Peyer's patch (tissue), 4 donors: ENCODE measurements at regions not wholly inside any gene's neighbourhood (a gene's known extent, or its start where the extent isn't known, plus 50 kb on each side); places are given as distances from the start of the nearest gene placed in this dataset.

Source experiments
- POLR2A ChIP-seq, 2 donors: fragments of 450-650 bp; IDR thresholded peaks; one replicate each; pipeline ENCODE4 v1.5.1; 2017; ENCODE audit warnings: antibody characterized with exemption in 2 of 2, mild to moderate bottlenecking in 2 of 2, moderate library complexity in 2 of 2
- TF ChIP-seq, protein P1 (sequence below), 6 experiments: fragments of 450-650 bp in 4 of 6; fragments of 200-600 bp in 2 of 6; sonication (generic) in 1 of 6; IDR thresholded peaks; one replicate each; pipeline ENCODE4 v1.5.1; 2017 to 2019; ENCODE audit warnings: antibody characterized with exemption in 6 of 6, mild to moderate bottlenecking in 3 of 6, moderate library complexity in 1 of 6

DNA sequence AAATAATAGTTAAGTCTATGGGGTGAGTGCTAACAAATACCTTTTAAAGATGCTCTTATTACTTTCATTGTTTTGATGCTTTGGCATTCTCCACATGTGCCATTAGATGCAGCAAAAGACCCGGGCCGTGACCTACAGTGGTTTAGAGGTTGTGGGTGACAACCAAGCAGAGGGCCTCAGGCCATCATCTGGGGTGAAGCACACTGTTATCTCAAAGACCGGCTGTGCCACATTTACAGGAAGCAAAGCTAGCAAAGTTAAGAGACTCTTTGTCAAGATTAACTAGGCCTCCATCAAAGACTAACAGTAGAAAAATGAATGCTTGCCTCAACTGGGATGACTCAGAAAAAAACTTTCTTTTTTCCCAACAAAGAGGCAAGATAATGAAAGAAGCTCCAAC lies 695.3 kb downstream of the SATB2 start:
- TF ChIP-seq, protein P1, sequence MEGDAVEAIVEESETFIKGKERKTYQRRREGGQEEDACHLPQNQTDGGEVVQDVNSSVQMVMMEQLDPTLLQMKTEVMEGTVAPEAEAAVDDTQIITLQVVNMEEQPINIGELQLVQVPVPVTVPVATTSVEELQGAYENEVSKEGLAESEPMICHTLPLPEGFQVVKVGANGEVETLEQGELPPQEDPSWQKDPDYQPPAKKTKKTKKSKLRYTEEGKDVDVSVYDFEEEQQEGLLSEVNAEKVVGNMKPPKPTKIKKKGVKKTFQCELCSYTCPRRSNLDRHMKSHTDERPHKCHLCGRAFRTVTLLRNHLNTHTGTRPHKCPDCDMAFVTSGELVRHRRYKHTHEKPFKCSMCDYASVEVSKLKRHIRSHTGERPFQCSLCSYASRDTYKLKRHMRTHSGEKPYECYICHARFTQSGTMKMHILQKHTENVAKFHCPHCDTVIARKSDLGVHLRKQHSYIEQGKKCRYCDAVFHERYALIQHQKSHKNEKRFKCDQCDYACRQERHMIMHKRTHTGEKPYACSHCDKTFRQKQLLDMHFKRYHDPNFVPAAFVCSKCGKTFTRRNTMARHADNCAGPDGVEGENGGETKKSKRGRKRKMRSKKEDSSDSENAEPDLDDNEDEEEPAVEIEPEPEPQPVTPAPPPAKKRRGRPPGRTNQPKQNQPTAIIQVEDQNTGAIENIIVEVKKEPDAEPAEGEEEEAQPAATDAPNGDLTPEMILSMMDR (IDR thresholded peaks at IDR 0.05) = no peak
- no peak for TF ChIP-seq POLR2A (IDR thresholded peaks at IDR 0.05)
